HCT116 (cell line): ENCODE measurements at regions not wholly inside any gene's neighbourhood (a gene's known extent, or its start where the extent isn't known, plus 50 kb on each side); places are given as distances from the start of the nearest gene placed in this dataset.

Experiments
- ATAC-seq: fragments of 200-7000 bp; cut with Tn5 transposase; 2 replicates; pipeline ENCODE4 v1.9.1; 2020; ENCODE audit warnings: mild to moderate bottlenecking, moderate library complexity
- BruUV-seq: library from RNA; stranded (reverse); fragments of 400-500 nt; replicated peaks from 2 replicates; lab custom pipeline; 2021; lab: Mats Ljungman, UMichigan
- CTCF ChIA-PET: fragments of 300-600 bp; sonication (Branson Sonifier 250); formaldehyde crosslinking; loops from one replicate; lab custom pipeline; 2021; ENCODE audit warnings: antibody characterized with exemption; lab: Charles Lee
- POLR2A ChIA-PET: fragments of 300-600, 350-600 bp; sonication (Branson Sonifier 250); formaldehyde crosslinking; loops from one replicate; lab custom pipeline; 2021; ENCODE audit warnings: antibody characterized with exemption; lab: Charles Lee
- RAD21 ChIA-PET, 2 experiments: fragments of 300-600 bp; sonication (Branson Sonifier 250); formaldehyde crosslinking; loops; one replicate each; lab custom pipeline; 2023; ENCODE audit warnings: low total read pairs in 2 of 2; ENCODE audit not compliant: uncharacterized antibody in 2 of 2, unreplicated experiment in 2 of 2, low non-redundant PET in 1 of 2; lab: Charles Lee
- DNase-seq: peaks from one replicate; pipeline ENCODE4 v3.0.0-alpha.2; 2010; ENCODE audit warnings: low read depth, low spot score
- H2AFZ ChIP-seq: fragments of 200-600 bp; shearing (Covaris generic), sonication (generic); 2 replicates; pipeline ENCODE4 v1.6.1; 2017; ENCODE audit warnings: low read depth, mixed run types, mixed read lengths, antibody characterized with exemption, low read length; ENCODE audit not compliant: poor library complexity, severe bottlenecking
- H3K27ac ChIP-seq: 2 replicates; pipeline ENCODE4 v1.5.1; 2012; ENCODE audit warnings: low read depth, low read length
- H3K27me3 ChIP-seq: fragments of 200-600 bp; sonication (generic); 2 replicates; pipeline ENCODE4 v1.6.1; 2016; ENCODE audit warnings: mixed run types, low read length, mixed read lengths; ENCODE audit not compliant: insufficient read depth
- H3K36me3 ChIP-seq, 2 experiments: fragments of 200-500 bp in 1 of 2; fragments of 200-600 bp in 1 of 2; sonication (Bioruptor generic) in 1 of 2; sonication (generic) in 1 of 2; 2 replicates each; pipeline versions ENCODE4 v1.5.1 to v1.6.1; 2014 to 2016; ENCODE audit warnings: low read length in 2 of 2, inconsistent platforms in 1 of 2, mixed read lengths in 1 of 2, mixed run types in 1 of 2; ENCODE audit not compliant: insufficient read depth in 2 of 2, control insufficient read depth in 1 of 2
- H3K4me1 ChIP-seq, 2 experiments: fragments of 200-600 bp in 1 of 2; sonication (generic) in 1 of 2; 2 replicates each; pipeline versions ENCODE4 v1.5.1 to v1.6.1; 2012 to 2017; ENCODE audit warnings: low read length in 2 of 2, inconsistent platforms in 1 of 2, mild to moderate bottlenecking in 1 of 2, mixed read lengths in 1 of 2, mixed run types in 1 of 2, moderate library complexity in 1 of 2; ENCODE audit not compliant: insufficient read depth in 2 of 2, control insufficient read depth in 1 of 2
- H3K4me2 ChIP-seq: fragments of 200-600 bp; sonication (generic); 2 replicates; pipeline ENCODE4 v1.6.1; 2017; ENCODE audit warnings: mixed run types, low read length, mixed read lengths
- H3K4me3 ChIP-seq, 2 experiments: fragments of 200-600 bp in 1 of 2; sonication (generic) in 1 of 2; replicated peaks in 1 of 2; 2 replicates each; pipeline ENCODE4 v1.5.1; 2011 to 2016; ENCODE audit warnings: low read length in 2 of 2, control low read depth in 1 of 2, low read depth in 1 of 2, mild to moderate bottlenecking in 1 of 2, mixed read lengths in 1 of 2, mixed run types in 1 of 2
- H3K79me2 ChIP-seq: fragments of 200-600 bp; sonication (generic); 2 replicates; pipeline ENCODE4 v1.6.1; 2017; ENCODE audit warnings: mild to moderate bottlenecking, mixed run types, low read length, moderate library complexity, mixed read lengths; ENCODE audit not compliant: insufficient read depth
- H3K9ac ChIP-seq: fragments of 200-600 bp; sonication (generic); 2 replicates; pipeline ENCODE4 v1.6.1; 2016; ENCODE audit warnings: low read length, mixed read lengths
- H3K9me2 ChIP-seq: fragments of 200-600 bp; sonication (generic), shearing (Covaris generic); 2 replicates; pipeline ENCODE4 v1.6.1; 2017; ENCODE audit warnings: mixed run types, mild to moderate bottlenecking, moderate library complexity; ENCODE audit not compliant: insufficient read depth
- H3K9me3 ChIP-seq, 2 experiments: fragments of 200-500 bp in 1 of 2; fragments of 200-600 bp in 1 of 2; sonication (Bioruptor generic) in 1 of 2; sonication (generic) in 1 of 2; 2 replicates each; pipeline ENCODE4 v1.6.1; 2014 to 2017; ENCODE audit warnings: low read length in 2 of 2, mixed read lengths in 2 of 2, inconsistent platforms in 1 of 2, low read depth in 1 of 2, mild to moderate bottlenecking in 1 of 2, mixed run types in 1 of 2, moderate library complexity in 1 of 2; ENCODE audit not compliant: control insufficient read depth in 1 of 2, insufficient read depth in 1 of 2
- H4K20me1 ChIP-seq: fragments of 200-600 bp; sonication (generic), shearing (Covaris generic); 2 replicates; pipeline ENCODE4 v1.6.1; 2017; ENCODE audit warnings: mixed run types, mild to moderate bottlenecking, moderate library complexity; ENCODE audit not compliant: insufficient read depth
- ATF3 ChIP-seq: IDR thresholded peaks from 2 replicates; pipeline ENCODE4 v1.6.1; 2012
- CBX3 ChIP-seq: IDR thresholded peaks from 2 replicates; pipeline ENCODE4 v1.6.1; 2012; ENCODE audit warnings: low read depth
- CEBPB ChIP-seq: IDR thresholded peaks from 2 replicates; pipeline ENCODE4 v1.6.1; 2012; ENCODE audit warnings: low read depth
- CTCF ChIP-seq, 3 experiments: fragments of 200-600 bp in 1 of 3; sonication (generic) in 1 of 3; IDR thresholded peaks in 2 of 3; conservative IDR thresholded peaks in 1 of 3; 2 replicates each; pipeline ENCODE4 v1.5.1; 2012 to 2017; ENCODE audit warnings: low read depth in 2 of 3, low read length in 2 of 3, antibody characterized with exemption in 1 of 3, borderline replicate concordance in 1 of 3, control low read depth in 1 of 3, mild to moderate bottlenecking in 1 of 3, mixed read lengths in 1 of 3, mixed run types in 1 of 3, moderate library complexity in 1 of 3; ENCODE audit not compliant: insufficient read depth in 1 of 3
- EGR1 ChIP-seq: IDR thresholded peaks from 2 replicates; pipeline ENCODE4 v1.6.1; 2012; ENCODE audit warnings: low read depth
- EZH2phosphoT487 ChIP-seq: fragments of 200-600 bp; IDR thresholded peaks from 2 replicates; pipeline ENCODE4 v1.6.1; 2018; ENCODE audit warnings: antibody characterized with exemption, borderline replicate concordance
- FOSL1 ChIP-seq: IDR thresholded peaks from 2 replicates; pipeline ENCODE4 v1.6.1; 2012; ENCODE audit warnings: low read depth
- JUND ChIP-seq: IDR thresholded peaks from 2 replicates; pipeline ENCODE4 v1.6.1; 2012
- RAD21 ChIP-seq: IDR thresholded peaks from 2 replicates; pipeline ENCODE4 v1.6.1; 2012; ENCODE audit warnings: low read depth, mild to moderate bottlenecking
- SP1 ChIP-seq: IDR thresholded peaks from 2 replicates; pipeline ENCODE4 v1.6.1; 2012; ENCODE audit warnings: low read depth
- SRF ChIP-seq: IDR thresholded peaks from 2 replicates; pipeline ENCODE4 v1.6.1; 2012; ENCODE audit warnings: low read depth
- YY1 ChIP-seq: IDR thresholded peaks from 2 replicates; pipeline ENCODE4 v1.6.1; 2011; ENCODE audit warnings: low read length, low read depth, moderate library complexity, mild to moderate bottlenecking; ENCODE audit not compliant: insufficient replicate concordance; ENCODE audit errors: extremely low read depth
- ZBTB33 ChIP-seq: IDR thresholded peaks from 2 replicates; pipeline ENCODE4 v1.6.1; 2011; ENCODE audit warnings: mild to moderate bottlenecking, low read length, moderate library complexity; ENCODE audit not compliant: insufficient replicate concordance; ENCODE audit errors: extremely low read depth
- ZFX ChIP-seq: fragments of 450-650 bp; IDR thresholded peaks from 2 replicates; pipeline ENCODE4 v1.6.1; 2017
- intact Hi-C: fragments of 100-400 bp; cut with micrococcal nuclease; formaldehyde crosslinking; loops from 2 replicates; pipeline ENCODE4 v1.10.0; 2022

DNA sequence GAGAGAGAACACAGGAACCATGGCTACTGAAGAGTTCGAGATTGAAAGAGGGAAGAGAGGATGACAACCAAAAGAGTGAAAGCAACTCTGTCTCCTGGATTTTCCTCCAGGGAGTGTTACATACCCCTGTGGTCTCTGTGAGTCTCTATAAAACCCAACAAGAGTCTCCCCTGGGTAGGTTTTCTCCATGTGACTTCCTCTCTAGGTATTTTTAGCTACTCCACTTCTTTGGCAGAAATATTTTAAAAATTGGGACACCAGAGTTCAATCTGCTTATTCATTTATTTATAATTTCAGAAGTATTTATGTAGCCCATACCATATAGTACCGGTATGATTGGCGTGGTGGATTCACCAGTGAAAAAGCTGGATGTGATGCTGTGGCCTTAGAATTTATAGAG is 671.7 kb upstream of the NR2F2 start:
- H3K27ac ChIP-seq = no peak overlapping the region
- no peaks in the 10 kb centered on the region for H3K27me3 ChIP-seq
- DNase-seq (no peak), ATAC-seq (no peak)
- H2AFZ ChIP-seq = no peak overlapping the region
- H3K9me3 ChIP-seq = no peaks in the 10 kb centered on the region
- no peaks in the 10 kb centered on the region; the same call in 1 of the 2 replicates for H4K20me1 ChIP-seq
- H3K9me2 ChIP-seq = no peaks in the 10 kb centered on the region
- POLR2A ChIA-PET = no interaction called here
- BruUV-seq = no TSS peak
- no peak overlapping the region for H3K4me3 ChIP-seq
- H3K9ac ChIP-seq = no peak overlapping the region
- no peak overlapping the region for H3K4me2 ChIP-seq
- H3K36me3 ChIP-seq = no peaks in the 10 kb centered on the region
- TF ChIP-seq YY1 (no peak), CBX3 (no peak)
- H3K4me1 ChIP-seq = no peaks in the 10 kb centered on the region
- H3K79me2 ChIP-seq = no peaks in the 10 kb centered on the region
- intact Hi-C loops = no loop called here
- CTCF ChIA-PET = no interaction called here
- RAD21 ChIA-PET = no interaction called here

GRCh38 chr15:95659656-95660055 is 670.8 kb upstream of the NR2F2 start:
- Histone ChIP-seq H3K4me3 (no peak overlapping the region), H3K27ac (no peak overlapping the region), H3K79me2 (no peaks in the 10 kb centered on the region), H2AFZ (no peak overlapping the region), H3K9me3 (no peaks in the 10 kb centered on the region), H3K9me2 (no peaks in the 10 kb centered on the region), H3K27me3 (no peaks in the 10 kb centered on the region), H3K36me3 (no peaks in the 10 kb centered on the region), H3K4me1 (no peaks in the 10 kb centered on the region), H3K9ac (no peak overlapping the region), H4K20me1 (no peaks in the 10 kb centered on the region; the same call in 1 of the 2 replicates), H3K4me2 (no peak overlapping the region)
- POLR2A ChIA-PET = no interaction called here
- RAD21 ChIA-PET = no interaction called here
- no TSS peak for BruUV-seq
- no peak for ATAC-seq
- CTCF ChIA-PET = no interaction called here
- TF ChIP-seq ZFX (no peak), EZH2phosphoT487 (no peak), CEBPB (no peak), ATF3 (no peak), SP1 (no peak), CBX3 (no peak), JUND (no peak), SRF (no peak), YY1 (no peak), RAD21 (no peak), FOSL1 (no peak), ZBTB33 (no peak), CTCF (IDR thresholded peaks at IDR 0.05 in 2 of 3, conservative IDR thresholded peaks at IDR 0.05 in 1 of 3; ENCODE audit: borderline replicate concordance in 1 of 3, insufficient read depth in 1 of 3, low read depth in 2 of 3, low read length in 2 of 3) (no peak), EGR1 (no peak)
- no peak for DNase-seq
- intact Hi-C loops = no loop called here
